Fibroblast of lung (primary cell): ENCODE measurements at regions not wholly inside any gene's neighbourhood (a gene's known extent, or its start where the extent isn't known, plus 50 kb on each side); places are given as distances from the start of the nearest gene placed in this dataset.

Experiments used
- DNase-seq, 2 donors: peaks; one replicate each; pipeline versions ENCODE4 v3.0.0 to v3.0.0-alpha.2; 2010; ENCODE audit warnings: low read depth in 2 of 2
- H2AFZ ChIP-seq: 2 replicates; pipeline ENCODE4 v1.5.1; 2012; ENCODE audit warnings: low read length, control low read depth, inconsistent platforms
- H3K27ac ChIP-seq: 2 replicates; pipeline ENCODE4 v1.5.1; 2011; ENCODE audit warnings: low read length, control low read depth; ENCODE audit not compliant: insufficient read depth
- H3K27me3 ChIP-seq: 2 replicates; pipeline ENCODE4 v1.5.1; 2011; ENCODE audit warnings: mild to moderate bottlenecking, low read length; ENCODE audit not compliant: control insufficient read depth, insufficient read depth
- H3K36me3 ChIP-seq: 2 replicates; pipeline ENCODE4 v1.5.1; 2011; ENCODE audit warnings: low read length; ENCODE audit not compliant: control insufficient read depth, insufficient read depth
- H3K4me1 ChIP-seq: 2 replicates; pipeline ENCODE4 v1.5.1; 2011; ENCODE audit warnings: low read length; ENCODE audit not compliant: control insufficient read depth, insufficient read depth; ENCODE audit errors: extremely low read depth
- H3K4me2 ChIP-seq: 2 replicates; pipeline ENCODE4 v1.5.1; 2011; ENCODE audit warnings: low read length, control low read depth; ENCODE audit not compliant: insufficient read depth; ENCODE audit errors: extremely low read depth
- H3K4me3 ChIP-seq, 4 experiments: fragments of 200-600 bp in 1 of 4; sonication (generic) in 1 of 4; replicated peaks in 1 of 4; 2 replicates each; pipeline ENCODE4 v1.5.1; 2011 to 2016; ENCODE audit warnings: low read length in 4 of 4, low read depth in 3 of 4, mild to moderate bottlenecking in 3 of 4, control low read depth in 2 of 4, inconsistent platforms in 1 of 4, mixed read lengths in 1 of 4; ENCODE audit not compliant: insufficient read depth in 1 of 4; ENCODE audit errors: control extremely low read depth in 1 of 4
- H3K79me2 ChIP-seq: 2 replicates; pipeline ENCODE4 v1.5.1; 2012; ENCODE audit warnings: mild to moderate bottlenecking, low read length, inconsistent platforms; ENCODE audit not compliant: control insufficient read depth, insufficient read depth
- H3K9ac ChIP-seq: 2 replicates; pipeline ENCODE4 v1.5.1; 2011; ENCODE audit warnings: mild to moderate bottlenecking, low read length, control low read depth; ENCODE audit not compliant: insufficient read depth
- H3K9me3 ChIP-seq: 2 replicates; pipeline ENCODE4 v1.5.1; 2012; ENCODE audit warnings: low read depth, low read length; ENCODE audit not compliant: control insufficient read depth, insufficient read depth
- H4K20me1 ChIP-seq: 2 replicates; pipeline ENCODE4 v1.5.1; 2011; ENCODE audit warnings: low read length; ENCODE audit not compliant: control insufficient read depth, insufficient read depth; ENCODE audit errors: extremely low read depth
- EZH2 ChIP-seq: IDR thresholded peaks from 2 replicates; pipeline ENCODE4 v1.5.1; 2012; ENCODE audit warnings: low read length, control low read depth, mild to moderate bottlenecking; ENCODE audit errors: missing control alignments
- TF ChIP-seq, protein P1 (sequence below), 2 donors: IDR thresholded peaks in 1 of 2; conservative IDR thresholded peaks in 1 of 2; 1 replicate in 1 of 2; 2 replicates in 1 of 2; pipeline ENCODE4 v1.5.1; 2011 to 2012; ENCODE audit warnings: low read length in 2 of 2, control low read depth in 1 of 2, inconsistent platforms in 1 of 2, low read depth in 1 of 2, mild to moderate bottlenecking in 1 of 2

DNA sequence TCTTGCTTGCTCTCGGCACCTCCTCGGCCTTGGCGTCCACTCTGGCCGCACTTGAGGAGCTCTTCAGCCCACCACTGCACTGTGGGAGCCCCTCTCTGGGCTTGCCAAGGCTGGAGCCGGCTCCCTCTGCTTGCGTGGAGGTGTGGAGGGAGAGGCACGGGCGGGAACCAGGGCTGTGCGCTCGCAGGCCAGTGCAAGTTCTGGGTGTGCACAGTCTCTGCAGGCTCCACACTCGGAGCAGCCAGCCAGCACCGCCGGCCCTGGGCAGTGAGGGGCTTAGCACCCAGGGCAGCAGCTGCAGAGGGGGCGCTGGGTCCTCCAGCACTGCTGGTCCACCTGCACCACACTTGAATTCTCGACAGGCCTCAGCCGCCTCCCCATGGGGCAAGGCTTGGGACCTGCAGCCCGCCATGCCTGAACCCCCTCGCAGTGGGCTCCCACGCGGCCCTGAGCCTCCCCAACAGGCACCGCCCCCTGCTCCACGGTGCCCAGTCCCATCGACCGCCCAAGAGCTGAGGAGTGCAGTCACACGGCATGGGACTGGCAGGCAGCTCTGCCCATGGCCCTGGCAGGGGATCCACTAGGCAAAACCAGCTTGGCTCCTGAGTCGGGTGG lies 411.2 kb upstream of the CHAC2 start:
- H3K4me3 ChIP-seq: no peak overlapping the region
- TF ChIP-seq EZH2: no peak
- TF ChIP-seq, protein P1, sequence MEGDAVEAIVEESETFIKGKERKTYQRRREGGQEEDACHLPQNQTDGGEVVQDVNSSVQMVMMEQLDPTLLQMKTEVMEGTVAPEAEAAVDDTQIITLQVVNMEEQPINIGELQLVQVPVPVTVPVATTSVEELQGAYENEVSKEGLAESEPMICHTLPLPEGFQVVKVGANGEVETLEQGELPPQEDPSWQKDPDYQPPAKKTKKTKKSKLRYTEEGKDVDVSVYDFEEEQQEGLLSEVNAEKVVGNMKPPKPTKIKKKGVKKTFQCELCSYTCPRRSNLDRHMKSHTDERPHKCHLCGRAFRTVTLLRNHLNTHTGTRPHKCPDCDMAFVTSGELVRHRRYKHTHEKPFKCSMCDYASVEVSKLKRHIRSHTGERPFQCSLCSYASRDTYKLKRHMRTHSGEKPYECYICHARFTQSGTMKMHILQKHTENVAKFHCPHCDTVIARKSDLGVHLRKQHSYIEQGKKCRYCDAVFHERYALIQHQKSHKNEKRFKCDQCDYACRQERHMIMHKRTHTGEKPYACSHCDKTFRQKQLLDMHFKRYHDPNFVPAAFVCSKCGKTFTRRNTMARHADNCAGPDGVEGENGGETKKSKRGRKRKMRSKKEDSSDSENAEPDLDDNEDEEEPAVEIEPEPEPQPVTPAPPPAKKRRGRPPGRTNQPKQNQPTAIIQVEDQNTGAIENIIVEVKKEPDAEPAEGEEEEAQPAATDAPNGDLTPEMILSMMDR (conservative IDR thresholded peaks at IDR 0.05 in 1 of 2, IDR thresholded peaks at IDR 0.05 in 1 of 2; ENCODE audit: low read depth in 1 of 2, low read length in 2 of 2): no peak
- no peak overlapping the region for H3K27ac ChIP-seq
- H2AFZ ChIP-seq: no peak overlapping the region
- H4K20me1 ChIP-seq: no peaks in the 10 kb centered on the region
- no peaks in the 10 kb centered on the region for H3K9me3 ChIP-seq
- no peaks in the 10 kb centered on the region for H3K4me1 ChIP-seq
- H3K4me2 ChIP-seq: no peak overlapping the region
- H3K9ac ChIP-seq: no peak overlapping the region
- no peaks in the 10 kb centered on the region for H3K79me2 ChIP-seq
- DNase-seq: no peak
- no peaks in the 10 kb centered on the region for H3K36me3 ChIP-seq
- no peaks in the 10 kb centered on the region for H3K27me3 ChIP-seq

GRCh38 chr2:53353135-53354114 lies 414.2 kb upstream of the CHAC2 start:
- Histone ChIP-seq H3K36me3 (no peaks in the 10 kb centered on the region), H3K4me3 (no peak overlapping the region), H3K4me1 (no peaks in the 10 kb centered on the region), H3K79me2 (no peaks in the 10 kb centered on the region), H3K27me3 (no peaks in the 10 kb centered on the region), H3K4me2 (no peak overlapping the region), H3K27ac (no peak overlapping the region), H3K9ac (no peak overlapping the region), H3K9me3 (no peaks in the 10 kb centered on the region), H2AFZ (peak overlapping the region; percentile 51), H4K20me1 (no peaks in the 10 kb centered on the region)
- TF ChIP-seq, protein P1 (conservative IDR thresholded peaks at IDR 0.05 in 1 of 2, IDR thresholded peaks at IDR 0.05 in 1 of 2; ENCODE audit: low read depth in 1 of 2, low read length in 2 of 2): no peak
- no peak for TF ChIP-seq EZH2
- peak; percentile 8 to 36 for DNase-seq

- DNase-seq: no peak
- Histone ChIP-seq H3K4me2 (no peak overlapping the region), H4K20me1 (no peaks in the 10 kb centered on the region), H3K9me3 (no peaks in the 10 kb centered on the region), H3K27ac (no peak overlapping the region), H3K9ac (no peak overlapping the region), H3K4me3 (no peak overlapping the region), H3K27me3 (no peaks in the 10 kb centered on the region), H3K79me2 (no peaks in the 10 kb centered on the region), H3K4me1 (no peaks in the 10 kb centered on the region), H2AFZ (no peak overlapping the region), H3K36me3 (no peaks in the 10 kb centered on the region)
- TF ChIP-seq, protein P1 (conservative IDR thresholded peaks at IDR 0.05 in 1 of 2, IDR thresholded peaks at IDR 0.05 in 1 of 2; ENCODE audit: low read depth in 1 of 2, low read length in 2 of 2): no peak
- no peak for TF ChIP-seq EZH2
These were observed 420.3 kb upstream of the CHAC2 start for GRCh38 chr2:53347269-53347668.
